22Rv1 (cell line): ENCODE measurements at regions not wholly inside any gene's neighbourhood (a gene's known extent, or its start where the extent isn't known, plus 50 kb on each side); places are given as distances from the start of the nearest gene placed in this dataset.

Experiments used
- H3K27ac ChIP-seq: fragments of 450-650 bp; 2 replicates; pipeline ENCODE4 v1.5.1; 2017
- ZFX ChIP-seq: fragments of 450-650 bp; IDR thresholded peaks from 2 replicates; pipeline ENCODE4 v1.6.1; 2017; ENCODE audit warnings: antibody characterized with exemption, borderline replicate concordance
- TF ChIP-seq, protein P1 (sequence below): fragments of 450-650 bp; IDR thresholded peaks from 2 replicates; pipeline ENCODE4 v1.5.1; 2017; ENCODE audit warnings: mild to moderate bottlenecking

GRCh38 chr11:45366619-45367190 is 80.6 kb upstream of the SYT13 start:
- no peak overlapping the region for H3K27ac ChIP-seq
- TF ChIP-seq, protein P1, sequence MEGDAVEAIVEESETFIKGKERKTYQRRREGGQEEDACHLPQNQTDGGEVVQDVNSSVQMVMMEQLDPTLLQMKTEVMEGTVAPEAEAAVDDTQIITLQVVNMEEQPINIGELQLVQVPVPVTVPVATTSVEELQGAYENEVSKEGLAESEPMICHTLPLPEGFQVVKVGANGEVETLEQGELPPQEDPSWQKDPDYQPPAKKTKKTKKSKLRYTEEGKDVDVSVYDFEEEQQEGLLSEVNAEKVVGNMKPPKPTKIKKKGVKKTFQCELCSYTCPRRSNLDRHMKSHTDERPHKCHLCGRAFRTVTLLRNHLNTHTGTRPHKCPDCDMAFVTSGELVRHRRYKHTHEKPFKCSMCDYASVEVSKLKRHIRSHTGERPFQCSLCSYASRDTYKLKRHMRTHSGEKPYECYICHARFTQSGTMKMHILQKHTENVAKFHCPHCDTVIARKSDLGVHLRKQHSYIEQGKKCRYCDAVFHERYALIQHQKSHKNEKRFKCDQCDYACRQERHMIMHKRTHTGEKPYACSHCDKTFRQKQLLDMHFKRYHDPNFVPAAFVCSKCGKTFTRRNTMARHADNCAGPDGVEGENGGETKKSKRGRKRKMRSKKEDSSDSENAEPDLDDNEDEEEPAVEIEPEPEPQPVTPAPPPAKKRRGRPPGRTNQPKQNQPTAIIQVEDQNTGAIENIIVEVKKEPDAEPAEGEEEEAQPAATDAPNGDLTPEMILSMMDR, result no peak
- TF ChIP-seq ZFX, result no peak

DNA sequence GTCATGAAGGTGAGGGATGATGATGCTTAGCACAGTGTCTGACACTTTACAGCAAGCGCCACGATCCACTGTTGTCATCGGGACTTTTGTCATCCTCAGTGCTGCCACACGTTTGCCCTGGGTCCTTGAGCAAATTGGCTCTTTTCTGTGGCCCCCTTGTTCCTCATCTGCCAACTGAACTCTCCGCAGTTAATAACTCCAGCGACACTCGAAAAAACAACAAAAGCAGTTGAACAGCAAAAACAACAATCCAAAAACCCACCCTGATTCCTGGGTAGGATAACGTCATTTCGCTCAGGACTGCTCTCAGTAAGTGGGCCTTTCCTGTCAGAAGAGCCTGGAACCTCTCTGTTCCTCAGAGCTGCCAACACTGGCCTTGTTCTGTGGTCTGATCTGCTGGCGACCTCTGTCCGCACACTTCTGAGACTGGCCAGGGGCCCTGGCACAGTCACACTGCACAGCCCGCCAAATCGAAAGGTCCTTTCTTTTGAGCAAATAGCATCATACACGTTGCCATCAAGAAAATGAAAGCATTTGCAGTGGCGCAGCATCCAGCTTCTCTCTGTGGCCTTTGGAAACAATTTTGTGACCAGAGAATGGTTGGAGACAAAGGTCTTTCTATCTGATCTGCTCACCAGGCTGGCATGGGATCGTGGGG is 79.9 kb upstream of the SYT13 start:
- TF ChIP-seq, protein P1, result no peak
- TF ChIP-seq ZFX, result no peak
- no peak overlapping the region for H3K27ac ChIP-seq

- TF ChIP-seq ZFX, result no peak
- TF ChIP-seq, protein P1, result no peak
- H3K27ac ChIP-seq, result no peak overlapping the region
Observed at GRCh38 chr11:45362636-45363035, 76.5 kb upstream of the SYT13 start.

DNA sequence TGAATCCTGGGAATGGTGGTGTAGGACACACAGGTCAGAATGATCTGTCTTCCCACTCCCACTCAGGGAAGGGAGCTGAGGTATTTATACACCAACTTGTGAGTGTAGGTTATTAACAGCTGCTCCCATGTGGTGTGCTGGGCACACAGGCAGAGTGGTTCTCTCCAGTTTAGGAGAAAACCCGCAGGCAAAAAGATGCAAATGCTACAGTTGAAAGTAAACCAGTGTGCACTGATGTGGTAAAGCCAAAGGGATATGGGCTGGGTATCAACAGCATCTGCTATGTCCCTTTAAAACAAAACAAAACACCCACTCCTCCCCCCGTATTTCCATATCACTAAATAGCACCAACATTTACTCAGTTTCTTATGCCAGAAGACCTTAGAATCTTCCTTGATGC is 75.4 kb upstream of the SYT13 start:
- TF ChIP-seq, protein P1, result no peak
- no peak for TF ChIP-seq ZFX
- no peak overlapping the region for H3K27ac ChIP-seq

DNA sequence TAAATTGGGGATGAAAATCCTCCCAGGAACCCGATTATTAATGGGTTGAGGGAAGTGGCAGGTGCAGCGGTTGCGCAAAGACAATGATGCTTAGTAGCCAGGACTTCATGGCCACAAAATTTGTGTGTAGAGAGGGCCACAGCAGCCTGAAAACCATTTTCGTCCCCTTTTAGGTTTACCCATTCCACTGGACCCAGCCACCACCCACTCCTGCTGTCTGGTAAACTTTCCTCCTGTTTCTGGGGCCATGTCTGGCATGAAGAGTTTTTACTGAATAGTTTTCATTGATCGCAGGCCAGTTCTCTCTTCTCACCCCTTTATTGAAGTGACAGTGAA is 69.5 kb upstream of the SYT13 start:
- H3K27ac ChIP-seq, result no peak overlapping the region
- TF ChIP-seq ZFX, result no peak
- TF ChIP-seq, protein P1, result no peak

DNA sequence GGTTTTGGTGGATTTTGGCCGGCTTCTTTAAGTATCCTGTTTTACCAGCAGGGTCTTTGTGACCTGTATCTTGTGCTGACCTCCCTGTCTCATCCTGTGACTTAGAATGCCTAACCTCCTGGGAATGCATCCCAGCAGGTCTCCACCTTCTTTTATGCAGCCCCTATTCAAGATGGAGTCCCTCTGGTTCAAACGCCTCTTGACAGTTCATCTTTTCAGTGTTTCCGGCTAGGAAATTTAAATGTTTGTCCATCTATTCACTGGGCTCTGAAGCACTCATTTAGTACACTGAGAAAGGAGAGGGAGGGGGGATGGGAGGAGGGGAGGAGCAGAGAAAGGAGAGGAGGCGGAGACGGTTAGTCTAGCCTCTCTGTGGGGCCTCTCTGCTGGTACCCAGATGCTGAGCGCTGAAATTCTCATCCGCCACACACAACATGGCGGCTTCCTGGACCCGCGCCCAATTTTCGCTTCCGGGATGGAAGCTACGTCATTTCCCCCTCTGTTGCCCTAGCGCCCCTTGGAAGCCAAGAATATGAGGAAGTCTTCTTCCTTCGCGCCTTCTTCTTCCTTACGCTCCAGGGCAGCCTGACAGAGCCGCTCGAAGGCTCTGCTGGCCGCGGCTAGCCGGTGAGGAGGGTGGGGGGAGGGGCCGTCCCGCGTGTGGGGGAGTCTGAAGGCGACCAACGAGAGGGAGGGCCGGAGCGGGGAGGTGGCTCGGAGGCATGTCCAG is 69.0 kb upstream of the SYT13 start:
- TF ChIP-seq ZFX, result no peak
- TF ChIP-seq, protein P1, result no peak
- H3K27ac ChIP-seq, result no peak overlapping the region

DNA sequence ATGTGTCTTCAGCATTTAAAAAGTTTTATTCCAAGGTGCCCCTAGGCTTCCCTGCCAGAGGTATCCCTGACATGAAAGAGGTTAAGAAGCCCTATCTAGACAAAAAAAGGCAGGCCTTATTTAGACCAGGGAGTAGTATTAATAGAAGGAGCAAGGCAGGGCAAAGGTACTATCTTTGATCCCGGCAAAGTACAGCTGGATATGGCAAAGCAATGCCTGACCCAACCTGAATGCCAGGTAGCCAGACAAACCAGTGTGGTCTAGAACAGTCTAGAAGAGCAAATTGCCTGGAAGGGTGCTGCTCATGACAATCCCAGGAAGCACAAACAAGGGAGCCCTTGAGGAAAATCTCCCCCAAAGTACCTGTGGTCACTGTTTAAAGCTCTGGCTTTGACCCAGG is 62.6 kb upstream of the SYT13 start:
- TF ChIP-seq, protein P1, result no peak
- no peak for TF ChIP-seq ZFX
- H3K27ac ChIP-seq, result no peak overlapping the region
